ENCODE measurements at regions not wholly inside any gene's neighbourhood (a gene's known extent, or its start where the extent isn't known, plus 50 kb on each side); places are given as distances from the start of the nearest gene placed in this dataset.

DNA sequence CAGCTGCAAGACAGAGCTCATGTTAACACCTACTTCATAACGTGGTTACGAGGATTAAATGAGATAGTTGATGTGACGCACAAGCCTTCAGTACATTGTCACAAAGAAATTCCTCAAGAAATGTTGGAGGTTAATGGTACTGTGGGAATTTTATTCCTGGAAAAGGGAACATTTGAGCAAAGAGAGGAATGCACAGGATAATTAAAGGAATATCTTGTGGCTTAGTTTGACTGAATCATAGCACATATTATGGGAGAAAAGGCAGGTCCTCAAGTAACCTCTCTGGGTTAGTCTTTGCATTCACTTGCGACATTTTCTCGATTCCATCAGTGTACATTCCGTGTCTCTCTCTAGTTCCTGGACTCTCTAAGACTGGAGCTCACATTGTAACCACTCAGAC is 300.2 kb upstream of the DUSP10 start:
- no peaks in the 10 kb centered on the region for H3K9me3 ChIP-seq
- no peak for TF ChIP-seq CTCF (IDR thresholded peaks at IDR 0.05)
- DNase-seq = no peak
- H3K4me3 ChIP-seq = no peak overlapping the region
- no peaks in the 10 kb centered on the region for H3K36me3 ChIP-seq (ENCODE audit: low read depth)
- H3K4me1 ChIP-seq (ENCODE audit: low read depth) = peaks cover 5% of the 10 kb centered on the region
- ATAC-seq = no peak
- intact Hi-C loops (cut with DNase I, micrococcal nuclease) = no loop called here

- intact Hi-C loops (cut with DNase I, micrococcal nuclease) = no loop called here
- no peak for TF ChIP-seq CTCF (IDR thresholded peaks at IDR 0.05)
- ATAC-seq (no peak), DNase-seq (no peak)
- Histone ChIP-seq H3K36me3 (ENCODE audit: low read depth) (no peaks in the 10 kb centered on the region), H3K4me1 (ENCODE audit: low read depth) (peaks cover 5% of the 10 kb centered on the region), H3K4me3 (no peak overlapping the region), H3K9me3 (no peaks in the 10 kb centered on the region)
Measured at GRCh38 chr1:222040955-222041354, 299.1 kb upstream of the DUSP10 start.

DNA sequence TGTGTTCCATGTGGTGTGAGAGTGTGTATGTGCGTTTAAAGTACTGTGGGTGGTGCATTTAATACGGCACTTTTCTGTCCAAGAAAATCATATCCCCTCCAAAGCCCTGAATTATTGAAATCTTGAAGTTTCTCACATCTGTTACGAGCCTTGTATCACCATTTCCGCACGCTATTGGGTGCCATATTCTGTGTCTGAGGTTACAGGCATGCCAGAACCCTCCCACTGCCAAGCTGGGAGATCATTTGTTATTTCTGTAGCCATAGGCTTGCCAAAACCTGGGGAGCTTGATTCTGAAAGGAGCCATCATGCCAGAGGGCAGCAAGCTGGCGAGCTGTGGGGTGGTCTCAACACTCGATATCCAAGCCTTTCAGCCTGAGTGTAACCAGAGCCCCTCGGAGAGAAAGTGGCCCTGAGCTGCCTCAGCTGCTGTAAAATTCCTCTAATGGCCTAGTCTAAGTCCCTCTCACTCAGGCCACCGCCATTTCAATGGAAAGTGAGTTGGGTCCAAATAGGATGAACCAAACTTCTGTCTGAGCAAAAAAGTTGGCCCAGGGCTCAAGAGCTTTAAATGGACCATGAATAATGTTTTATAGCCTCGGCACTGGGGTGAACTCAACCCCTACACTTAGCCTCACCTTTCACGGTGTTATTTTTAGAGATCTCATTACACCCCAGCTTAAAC is 298.4 kb upstream of the DUSP10 start:
- no peaks in the 10 kb centered on the region for H3K9me3 ChIP-seq
- DNase-seq = no peak
- H3K36me3 ChIP-seq (ENCODE audit: low read depth) = no peaks in the 10 kb centered on the region
- ATAC-seq = no peak
- peaks cover 5% of the 10 kb centered on the region for H3K4me1 ChIP-seq (ENCODE audit: low read depth)
- TF ChIP-seq CTCF (IDR thresholded peaks at IDR 0.05) = no peak
- H3K4me3 ChIP-seq = no peak overlapping the region
- intact Hi-C loops (cut with DNase I, micrococcal nuclease) = no loop called here

DNA sequence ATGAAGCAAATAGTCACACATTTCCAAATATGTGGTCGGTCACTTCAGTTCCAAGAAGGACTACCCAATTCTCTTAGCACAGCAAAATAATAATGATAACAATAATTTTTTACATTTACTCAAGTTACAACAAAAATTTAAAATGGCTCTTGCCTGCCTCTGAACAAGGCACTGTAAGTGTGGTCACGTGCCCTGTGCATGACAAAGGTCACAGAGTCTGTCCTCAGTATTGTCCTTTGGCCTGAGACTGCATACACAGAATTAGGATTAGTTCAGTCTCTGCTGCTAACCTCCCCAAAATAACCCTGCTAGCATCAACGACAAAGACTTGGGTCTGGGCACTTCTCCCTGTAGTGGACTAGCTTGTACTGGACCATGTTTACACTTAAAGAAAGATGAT is 297.1 kb upstream of the DUSP10 start:
- peaks cover 5% of the 10 kb centered on the region for H3K4me1 ChIP-seq (ENCODE audit: low read depth)
- no peaks in the 10 kb centered on the region for H3K9me3 ChIP-seq
- intact Hi-C loops (cut with DNase I, micrococcal nuclease) = no loop called here
- no peaks in the 10 kb centered on the region for H3K36me3 ChIP-seq (ENCODE audit: low read depth)
- TF ChIP-seq CTCF (IDR thresholded peaks at IDR 0.05) = no peak
- ATAC-seq = no peak
- no peak for DNase-seq
- no peak overlapping the region for H3K4me3 ChIP-seq

GRCh38 chr1:222037720-222038119 is 295.8 kb upstream of the DUSP10 start:
- H3K36me3 ChIP-seq (ENCODE audit: low read depth) = no peaks in the 10 kb centered on the region
- DNase-seq (no peak), ATAC-seq (no peak)
- no peak for TF ChIP-seq CTCF (IDR thresholded peaks at IDR 0.05)
- H3K9me3 ChIP-seq = no peaks in the 10 kb centered on the region
- no peaks in the 10 kb centered on the region for H3K4me1 ChIP-seq (ENCODE audit: low read depth)
- no peak overlapping the region for H3K4me3 ChIP-seq
- intact Hi-C loops (cut with DNase I, micrococcal nuclease) = no loop called here

DNA sequence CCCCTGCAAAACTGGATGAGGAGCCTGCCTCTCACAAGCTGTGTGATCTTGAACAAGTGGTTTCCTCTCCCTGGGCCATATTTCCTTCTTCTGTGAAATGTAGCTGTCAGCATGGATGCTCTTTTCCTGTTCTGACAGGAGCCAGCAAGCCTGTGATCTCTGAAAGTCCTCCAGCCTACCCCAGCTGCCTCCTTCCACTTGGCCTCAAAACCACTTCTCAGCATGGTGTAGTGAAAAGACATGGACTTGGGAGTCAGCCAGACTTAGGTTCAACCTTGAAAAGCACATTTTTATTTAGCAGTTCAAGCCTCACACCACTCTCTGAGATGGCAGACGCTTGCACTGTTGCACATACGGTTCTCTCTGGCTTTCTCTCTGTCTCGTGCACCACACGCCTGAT is 292.9 kb upstream of the DUSP10 start:
- TF ChIP-seq CTCF (IDR thresholded peaks at IDR 0.05) = no peak
- DNase-seq (no peak), ATAC-seq (no peak)
- intact Hi-C loops (cut with DNase I, micrococcal nuclease) = no loop called here
- H3K36me3 ChIP-seq (ENCODE audit: low read depth) = no peaks in the 10 kb centered on the region
- H3K4me1 ChIP-seq (ENCODE audit: low read depth) = no peaks in the 10 kb centered on the region
- no peaks in the 10 kb centered on the region for H3K9me3 ChIP-seq
- no peak overlapping the region for H3K4me3 ChIP-seq

Measured in mucosa of descending colon (tissue), 3 donors.